Fibroblast of skin of back (primary cell): ENCODE measurements at regions not wholly inside any gene's neighbourhood (a gene's known extent, or its start where the extent isn't known, plus 50 kb on each side); places are given as distances from the start of the nearest gene placed in this dataset.
"Not testable (repeated sequence)": the region's sequence is repeated elsewhere in the genome, so short reads cannot be mapped to it uniquely, and the experiment has no call there.

Experiments used
- DNase-seq: peaks from one replicate; pipeline ENCODE4 v3.0.0-alpha.2; 2013

DNA sequence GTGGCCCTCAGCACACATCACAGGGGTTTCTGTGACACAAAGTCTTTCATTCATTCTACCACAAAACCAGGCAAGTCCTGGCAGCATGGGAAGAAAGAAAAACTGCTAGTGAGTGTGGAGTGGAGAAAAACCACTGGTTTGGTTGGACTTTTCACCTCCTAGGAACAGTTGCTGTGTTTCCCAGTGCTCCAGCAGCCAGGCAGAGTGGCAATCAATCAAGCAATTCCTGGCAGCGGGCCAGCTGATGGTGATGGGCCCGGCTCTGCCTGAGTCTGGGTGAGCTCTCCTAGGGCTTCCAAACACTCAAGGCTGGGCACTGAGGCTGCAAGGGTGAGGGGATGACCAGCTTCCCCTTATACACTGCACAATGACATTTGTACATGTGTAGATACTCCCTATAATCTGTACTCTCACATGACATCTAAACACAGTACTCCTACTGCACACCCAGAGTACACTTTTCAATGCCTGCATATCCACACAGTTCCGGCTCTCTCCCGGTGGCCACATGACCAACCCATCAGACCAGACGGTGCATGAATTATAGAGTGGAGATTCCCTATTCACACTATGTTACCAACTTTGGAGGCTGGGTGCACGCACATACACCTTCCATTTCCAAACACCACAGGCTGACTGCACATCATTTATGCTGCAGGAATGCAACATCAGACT is 156.6 kb downstream of the UNC5CL start:
- no peak for DNase-seq

DNA sequence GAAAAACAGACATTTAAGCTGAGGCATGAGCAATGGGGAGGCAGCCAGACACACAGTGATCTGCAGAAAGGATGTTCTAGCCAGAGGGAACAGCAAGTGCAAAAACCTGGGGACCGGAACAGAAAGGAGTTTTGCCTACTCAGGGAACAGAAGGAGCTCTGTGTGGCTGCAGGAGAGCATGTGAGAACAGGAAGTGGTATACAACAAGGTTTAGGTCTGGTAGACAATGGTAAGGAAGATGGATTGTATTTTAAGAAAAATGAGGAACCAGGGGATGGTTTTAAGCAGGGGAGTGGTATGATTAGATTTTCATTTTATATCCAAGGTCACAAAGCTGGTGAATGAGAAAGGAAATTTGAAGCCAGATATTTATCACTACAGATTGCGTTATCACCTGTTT is 157.5 kb downstream of the UNC5CL start:
- no peak for DNase-seq

DNA sequence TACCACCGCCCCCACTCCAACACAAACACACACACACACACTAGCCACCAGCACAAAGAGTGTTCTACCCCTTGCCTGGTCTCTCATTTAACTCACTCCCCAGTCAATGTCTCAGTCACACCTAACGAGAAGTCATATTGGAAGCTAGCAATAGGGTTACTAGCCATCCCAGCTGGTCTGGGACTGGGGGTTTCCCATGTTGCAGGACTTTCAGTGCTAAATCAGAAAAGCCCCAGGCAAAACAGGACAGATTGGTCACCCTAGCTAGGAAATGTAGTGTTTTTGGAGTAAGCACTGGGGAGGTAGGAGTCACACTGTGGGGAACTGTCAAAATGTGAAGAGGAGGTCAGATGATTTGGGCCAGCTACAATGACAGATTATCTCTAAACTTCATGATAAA is 158.1 kb downstream of the UNC5CL start:
- no peak for DNase-seq

DNA sequence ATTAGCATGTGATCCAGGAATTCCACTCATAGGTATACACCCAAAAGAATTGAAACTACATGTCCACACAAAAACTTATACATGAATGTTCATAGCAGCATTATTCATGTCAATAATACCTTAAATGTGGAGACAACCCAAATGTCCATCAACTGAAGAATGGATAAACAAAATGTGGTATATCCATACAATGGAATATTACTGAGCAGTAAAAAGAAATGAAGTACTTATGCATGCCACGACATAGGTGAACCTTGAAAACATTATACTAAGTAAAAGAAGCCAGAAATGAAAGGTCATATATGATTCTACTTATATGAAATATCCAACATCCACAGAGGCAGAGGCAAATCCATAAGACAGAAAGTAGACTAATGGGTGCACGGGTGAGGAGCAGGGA is 159.9 kb downstream of the UNC5CL start:
- DNase-seq: no peak

DNA sequence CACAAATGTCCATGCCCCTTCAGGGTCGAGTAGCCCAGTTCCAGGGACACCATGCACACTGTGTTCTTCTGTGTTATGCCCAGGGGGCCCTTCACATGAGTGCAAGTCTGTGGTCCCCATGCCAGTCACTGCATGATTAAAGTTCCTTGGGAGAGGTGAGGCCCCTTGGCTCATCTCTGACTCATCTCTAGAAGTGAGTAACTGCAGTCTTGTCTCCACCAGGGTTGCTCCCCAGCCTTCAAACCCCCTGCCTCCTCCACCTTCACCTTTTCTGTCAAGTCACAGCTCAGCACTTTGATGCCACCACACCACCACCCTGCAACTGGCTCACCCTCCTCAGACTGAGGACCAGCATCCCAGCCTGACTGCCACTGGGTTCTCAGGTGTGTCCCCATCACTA is 161.7 kb downstream of the UNC5CL start:
- peak; percentile 3 for DNase-seq

DNA sequence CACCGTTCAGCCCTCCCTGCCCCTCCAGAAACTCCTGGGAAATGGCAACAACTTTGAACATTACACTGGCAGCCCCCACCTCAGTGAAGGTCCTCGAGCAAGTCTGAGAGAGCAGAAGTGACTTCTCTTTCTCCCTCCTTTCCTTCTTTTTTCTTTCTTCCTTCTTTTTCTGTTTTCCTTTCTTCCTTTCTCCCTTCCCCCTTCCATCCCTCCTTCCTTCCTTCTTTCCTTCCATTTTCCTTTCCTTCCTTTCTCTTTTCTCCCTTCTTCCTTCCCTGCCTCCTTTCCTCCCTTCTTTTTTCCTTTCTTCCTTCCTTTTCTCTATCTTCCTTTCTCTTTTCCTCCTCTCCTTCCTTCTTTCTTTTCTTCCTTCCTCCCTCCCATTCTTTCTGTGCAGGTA is 162.7 kb downstream of the UNC5CL start:
- DNase-seq: no peak

DNA sequence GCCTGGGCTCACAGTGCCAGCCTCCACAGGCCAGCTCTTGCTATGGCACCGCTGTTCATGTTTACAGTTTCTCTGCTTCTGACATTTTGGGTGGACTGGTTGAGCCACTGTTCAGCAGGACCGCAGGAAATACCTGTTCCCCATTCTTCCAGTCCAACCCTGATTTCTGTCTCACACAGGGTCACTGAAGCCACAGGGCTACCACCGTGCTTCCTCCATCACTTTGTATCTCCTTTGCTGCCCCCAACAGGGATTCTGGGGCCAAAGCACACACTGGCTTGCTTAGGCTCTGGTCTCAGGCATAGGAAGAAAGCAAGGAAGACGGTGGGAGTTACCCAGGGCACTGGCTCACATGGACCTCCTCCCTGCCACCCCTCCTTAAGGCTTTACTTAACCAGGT is 164.5 kb downstream of the UNC5CL start:
- DNase-seq: no peak

DNA sequence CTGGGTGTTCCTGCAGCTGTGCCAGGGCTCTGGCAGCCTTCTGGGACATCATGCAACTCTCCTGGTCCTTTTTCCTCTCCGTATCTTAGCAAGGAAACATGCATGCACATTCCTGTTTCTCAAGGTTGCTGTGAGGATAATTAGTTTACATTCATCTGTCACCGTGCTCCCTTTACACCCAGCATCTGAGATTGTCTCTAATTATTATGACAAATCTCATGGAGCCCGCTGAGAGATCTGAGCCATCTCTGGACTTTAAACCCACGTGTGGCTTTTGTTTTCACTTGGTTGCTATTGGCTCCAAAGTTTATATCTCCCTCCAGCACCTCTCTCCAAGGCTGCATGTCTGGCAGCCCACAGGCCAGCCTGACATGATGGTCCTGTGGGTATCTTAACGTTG is 167.6 kb downstream of the UNC5CL start:
- no peak for DNase-seq

DNA sequence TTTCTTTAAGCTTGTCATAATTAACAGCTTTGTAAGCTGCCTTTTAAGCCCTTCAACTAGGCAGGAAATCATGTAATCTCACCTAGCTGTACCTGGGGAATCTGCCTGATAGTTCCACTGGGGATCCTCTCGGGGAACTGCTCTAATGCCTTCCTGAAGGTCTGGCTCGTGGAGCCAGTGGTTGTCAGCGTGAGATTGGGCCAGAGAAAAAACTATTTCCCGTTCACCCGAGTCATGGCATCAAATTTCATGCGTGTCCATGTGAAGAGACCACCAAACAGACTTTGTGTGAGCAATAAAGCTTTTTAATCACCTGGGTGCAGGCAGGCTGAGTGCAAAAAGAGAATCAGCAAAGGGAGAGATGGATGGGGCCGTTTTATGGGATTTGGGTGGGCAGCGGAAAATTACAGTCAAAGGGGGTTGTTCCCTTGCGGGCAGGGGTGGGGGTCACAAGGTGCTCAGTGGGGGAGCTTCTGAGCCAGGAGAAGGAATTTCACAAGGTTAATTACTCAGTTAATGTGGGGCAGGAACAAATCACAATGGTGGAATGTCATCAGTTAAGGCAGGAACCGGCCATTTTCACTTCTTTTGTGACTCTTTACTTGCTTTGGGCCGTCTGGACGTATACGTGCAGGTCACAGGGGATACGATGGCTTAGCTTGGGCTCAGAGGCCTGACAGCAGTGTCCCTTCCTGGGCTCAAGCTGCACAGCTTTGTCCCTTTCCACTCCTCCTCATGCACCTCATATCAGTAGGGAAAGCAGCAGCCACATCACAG is 170.7 kb downstream of the UNC5CL start:
- DNase-seq: not testable (repeated sequence)

DNA sequence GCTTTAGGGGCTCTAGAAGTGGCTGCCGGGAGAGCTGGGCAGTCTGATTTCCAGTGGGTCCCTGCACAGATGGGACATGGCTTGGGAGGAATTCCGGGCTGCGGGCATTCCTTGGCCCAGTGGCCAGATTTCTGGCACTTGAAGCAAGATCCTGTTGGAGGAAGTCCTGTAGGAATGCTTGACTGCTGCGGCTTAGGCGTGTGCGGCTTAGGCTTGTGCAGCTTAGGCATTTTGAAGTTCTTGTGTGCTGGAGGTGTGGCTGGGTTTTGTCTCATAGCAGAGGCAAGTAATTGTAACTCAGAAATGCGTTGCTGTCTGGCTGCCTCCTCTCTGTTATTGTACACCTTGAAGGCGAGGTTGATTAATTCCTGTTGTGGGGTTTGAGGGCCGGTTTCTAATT is 171.5 kb downstream of the UNC5CL start:
- not testable (repeated sequence) for DNase-seq

DNA sequence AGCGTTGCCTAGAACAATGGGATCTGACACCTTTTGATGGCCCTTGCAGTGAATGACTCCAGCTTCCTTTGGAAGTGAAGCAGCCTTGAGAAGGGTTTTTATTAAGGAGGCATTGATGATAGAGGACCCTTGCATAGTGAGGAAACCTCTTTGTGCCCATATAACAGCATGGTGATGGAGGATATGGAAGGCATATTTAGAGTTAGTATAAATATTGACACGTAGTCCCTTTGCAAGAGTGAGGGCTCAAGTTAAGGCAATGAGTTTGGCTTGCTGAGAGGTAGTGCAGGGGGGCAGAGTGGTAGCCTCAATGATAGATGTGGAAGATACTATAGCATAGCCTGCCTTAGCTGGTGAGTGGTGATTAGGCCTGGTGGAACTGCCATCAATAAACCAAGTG is 173.8 kb downstream of the UNC5CL start:
- DNase-seq: not testable (repeated sequence)

DNA sequence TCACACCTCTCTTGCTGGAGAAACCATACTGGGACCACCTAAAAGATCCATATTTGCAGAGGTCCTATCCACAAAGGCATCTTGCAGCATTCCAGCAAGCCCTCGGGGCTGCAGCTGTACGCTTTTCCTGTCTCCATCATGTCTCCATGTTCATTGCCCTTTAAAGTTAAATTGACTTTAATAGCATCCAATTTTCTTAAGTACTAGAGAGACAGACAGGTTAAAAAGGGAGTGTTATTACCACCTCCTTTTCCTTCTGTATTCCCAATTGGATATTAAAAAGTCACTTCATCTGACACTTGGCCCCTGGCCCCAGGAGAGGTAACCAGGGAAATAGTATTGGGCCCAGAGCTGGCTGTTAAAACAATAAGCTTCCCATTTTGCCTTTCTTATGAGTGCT is 178.6 kb downstream of the UNC5CL start:
- no peak for DNase-seq

DNA sequence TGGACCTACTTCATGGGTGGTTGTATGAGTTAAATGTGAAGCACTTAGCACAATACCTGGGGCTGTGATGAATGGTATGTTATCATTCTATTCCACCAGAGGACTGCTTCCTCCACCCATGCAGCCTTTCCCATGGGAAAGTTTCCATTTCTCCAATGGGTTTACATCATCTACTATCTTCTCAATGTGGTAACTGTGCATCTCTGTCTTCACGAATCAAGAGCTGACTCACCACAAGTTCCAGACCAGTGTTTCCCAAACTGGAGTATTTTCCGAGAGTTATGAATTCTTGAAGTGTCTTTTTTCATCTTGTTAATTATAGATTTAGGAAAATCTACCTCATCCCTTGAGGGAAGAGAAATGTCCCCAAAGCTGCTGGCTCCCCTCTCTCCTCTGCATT is 182.8 kb downstream of the UNC5CL start:
- DNase-seq: peak; percentile 48

DNA sequence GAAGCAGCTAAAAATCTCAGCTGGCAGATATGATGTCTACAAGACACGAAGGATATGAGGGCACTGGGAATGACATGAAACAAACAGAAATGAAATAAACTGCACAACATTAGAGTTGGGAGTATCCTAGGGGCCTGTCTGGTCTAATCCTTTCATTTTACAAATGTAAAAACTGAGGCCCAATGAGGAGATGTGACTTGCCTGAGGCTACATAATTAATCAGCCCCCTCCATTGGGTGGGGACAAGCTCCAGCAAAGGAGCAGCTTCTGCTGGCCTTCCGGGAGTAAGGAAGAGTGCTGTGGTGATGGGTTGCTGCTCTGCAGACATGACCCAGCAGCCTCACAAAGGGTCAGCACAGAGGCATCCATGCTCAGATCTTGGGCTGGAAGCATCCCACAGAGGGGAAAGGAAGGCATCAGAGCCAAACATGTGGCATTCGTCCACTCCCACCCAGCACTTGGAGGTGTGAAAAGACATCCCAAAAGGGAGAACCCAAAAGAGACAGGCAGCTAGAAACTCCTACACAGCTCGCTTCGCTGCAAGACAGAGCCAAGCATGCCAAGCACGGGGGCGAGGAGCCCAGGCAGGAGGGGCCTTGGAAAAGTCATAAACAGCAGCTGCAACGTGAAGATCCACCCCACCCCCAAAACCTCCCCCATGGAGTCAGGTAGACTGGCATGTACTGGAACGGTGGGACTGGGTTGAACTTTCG is 183.7 kb downstream of the UNC5CL start:
- DNase-seq: no peak

DNA sequence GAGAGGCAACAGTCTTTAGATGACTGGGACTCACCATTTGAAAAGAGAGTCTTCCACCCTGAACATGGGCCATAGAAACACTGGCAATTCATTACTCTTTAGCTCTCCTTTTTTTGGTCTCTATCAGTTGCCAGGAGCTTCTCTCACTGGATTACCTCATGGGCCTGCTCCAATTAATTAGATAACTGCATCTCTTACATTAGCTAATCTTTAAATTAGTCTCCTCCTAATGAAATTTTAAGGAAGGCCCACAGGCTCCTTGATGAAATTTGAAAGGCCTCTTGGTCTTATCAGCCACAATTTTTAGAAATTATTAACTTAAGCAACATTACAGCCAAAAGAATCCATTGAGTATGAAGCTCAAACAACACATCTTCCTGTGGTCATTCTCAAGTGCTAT is 184.4 kb downstream of the UNC5CL start:
- DNase-seq: no peak

DNA sequence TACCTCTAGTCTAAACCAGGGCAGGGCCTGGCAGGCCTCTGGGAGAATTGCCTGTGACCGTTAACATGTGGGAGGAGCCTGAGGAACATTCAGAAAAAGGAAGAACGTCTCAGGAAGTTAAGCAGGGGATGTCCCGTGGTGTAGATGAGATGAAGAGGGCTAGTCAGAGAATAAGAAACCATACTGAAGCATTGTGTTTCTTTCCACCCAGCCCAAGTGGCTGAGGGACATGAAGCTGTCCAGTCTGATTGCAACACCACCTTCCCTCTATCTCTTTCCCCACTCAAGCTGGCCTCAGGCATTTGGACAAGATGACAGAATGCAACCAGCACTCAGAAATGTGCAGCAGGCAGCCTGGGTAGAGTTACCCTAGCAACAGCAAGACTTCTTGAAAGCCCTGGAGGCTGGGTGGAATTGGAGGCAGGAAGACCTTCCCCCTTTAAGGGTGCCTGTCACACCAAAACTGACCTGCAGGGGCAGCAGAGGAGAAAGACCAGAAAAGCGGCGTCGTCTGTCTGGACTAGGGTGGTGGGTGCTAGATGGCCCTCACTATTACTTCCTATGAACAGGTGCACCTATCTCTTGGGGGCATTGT is 186.1 kb downstream of the UNC5CL start:
- DNase-seq: peak; percentile 2

DNA sequence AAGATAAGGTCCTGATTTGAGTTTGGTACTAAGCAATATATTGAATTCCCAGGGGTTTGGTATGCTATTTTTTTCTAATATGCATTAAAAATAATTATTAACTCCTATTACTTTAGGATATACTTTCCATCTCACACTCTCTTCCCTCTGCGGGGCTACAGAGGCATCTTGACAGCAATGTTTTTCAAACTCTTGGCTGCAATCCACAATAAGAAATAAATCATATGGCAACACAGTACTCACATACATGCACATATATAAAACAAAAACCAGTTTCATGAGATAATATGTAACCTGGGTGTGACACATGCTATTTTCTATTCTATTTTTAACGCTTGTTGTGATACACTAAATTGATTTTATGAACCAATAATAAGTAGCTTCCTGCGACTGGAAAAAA is 189.5 kb downstream of the UNC5CL start:
- no peak for DNase-seq

DNA sequence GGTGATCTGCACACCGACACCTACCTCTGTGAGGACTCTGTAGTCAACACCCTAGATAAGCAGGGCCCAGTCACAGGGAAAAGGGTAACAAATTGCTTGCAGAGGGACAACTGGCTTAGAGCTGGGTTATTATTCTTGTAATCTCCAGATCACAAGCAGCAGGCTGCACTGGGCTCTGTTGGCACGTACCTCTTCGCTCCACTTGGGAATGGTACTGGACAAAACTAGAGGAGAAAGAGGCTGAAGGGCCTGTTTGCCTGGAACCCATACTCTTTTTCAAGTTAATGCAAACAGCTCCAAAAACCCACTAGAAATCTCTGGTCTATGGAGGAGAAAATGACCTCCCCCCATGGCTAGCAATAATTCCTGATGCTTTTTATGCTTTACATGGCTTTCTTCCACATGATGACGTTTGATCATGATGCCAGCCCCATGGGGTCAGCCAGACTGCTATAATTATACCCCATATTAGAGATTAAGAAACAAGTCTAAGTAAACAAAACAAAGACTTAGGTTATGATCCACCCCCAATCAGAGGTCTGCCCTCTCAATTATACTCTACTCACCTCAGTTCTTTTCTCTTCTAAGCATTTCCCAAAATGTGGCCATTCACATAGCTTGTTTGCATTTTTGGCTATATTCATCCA is 190.0 kb downstream of the UNC5CL start:
- DNase-seq: no peak

DNA sequence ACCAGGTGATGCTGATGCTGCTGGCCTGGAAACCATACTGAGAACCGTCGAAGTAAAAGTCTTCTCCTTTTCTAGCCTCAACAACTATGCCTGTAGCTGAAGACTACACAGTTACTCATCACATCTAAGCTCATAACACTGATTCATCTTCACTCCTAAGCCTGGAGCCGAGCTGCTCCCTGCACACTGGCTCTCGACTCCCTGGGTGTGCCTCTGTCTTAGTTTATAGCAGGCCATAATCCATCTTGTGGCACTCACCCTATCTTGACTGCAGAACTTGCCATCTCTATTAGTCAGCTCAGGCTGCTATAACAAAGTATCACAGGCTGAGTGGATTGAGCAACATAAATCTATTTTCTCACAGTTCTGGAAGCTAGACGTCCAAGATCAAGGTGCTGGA is 191.0 kb downstream of the UNC5CL start:
- DNase-seq: peak; percentile 10

DNA sequence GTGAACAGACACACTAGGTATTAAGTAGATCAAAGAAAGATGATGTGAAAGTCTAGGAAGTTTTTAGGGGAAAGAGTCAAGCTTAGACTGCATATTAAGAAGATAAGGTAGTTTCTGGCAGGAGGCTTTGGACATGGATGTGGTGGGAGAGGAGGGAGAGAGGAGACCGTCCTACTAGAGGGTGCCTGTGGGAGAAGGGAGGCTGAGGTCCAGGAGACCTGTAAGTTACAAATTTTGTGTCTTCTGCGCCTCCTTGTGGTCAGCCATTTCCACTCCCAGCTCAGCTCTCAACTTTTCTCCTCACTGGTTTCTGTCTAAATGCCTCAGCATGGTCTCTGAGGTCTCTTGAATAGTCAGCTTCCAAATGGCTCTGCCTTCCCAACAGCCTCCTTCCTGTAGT is 193.5 kb downstream of the UNC5CL start:
- DNase-seq: peak; percentile 26

DNA sequence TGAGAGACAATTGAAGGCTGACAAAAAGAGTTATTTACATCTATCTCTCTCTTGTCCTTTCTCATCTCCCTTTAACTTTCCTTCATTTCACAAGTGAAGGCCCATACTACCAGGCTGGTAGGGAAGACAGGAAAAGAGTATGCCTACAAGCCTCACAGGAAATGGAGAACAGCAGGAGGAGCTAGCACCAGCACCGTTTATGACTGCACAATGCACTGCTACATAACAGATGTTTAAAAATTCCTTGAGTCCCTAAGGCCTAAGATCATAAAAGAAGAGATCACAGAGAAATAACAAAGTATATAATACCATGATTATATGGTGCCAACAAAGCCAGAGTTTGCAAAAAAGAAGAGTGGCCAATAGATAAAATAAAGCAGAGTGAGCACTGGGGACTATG is 194.8 kb downstream of the UNC5CL start:
- no peak for DNase-seq

DNA sequence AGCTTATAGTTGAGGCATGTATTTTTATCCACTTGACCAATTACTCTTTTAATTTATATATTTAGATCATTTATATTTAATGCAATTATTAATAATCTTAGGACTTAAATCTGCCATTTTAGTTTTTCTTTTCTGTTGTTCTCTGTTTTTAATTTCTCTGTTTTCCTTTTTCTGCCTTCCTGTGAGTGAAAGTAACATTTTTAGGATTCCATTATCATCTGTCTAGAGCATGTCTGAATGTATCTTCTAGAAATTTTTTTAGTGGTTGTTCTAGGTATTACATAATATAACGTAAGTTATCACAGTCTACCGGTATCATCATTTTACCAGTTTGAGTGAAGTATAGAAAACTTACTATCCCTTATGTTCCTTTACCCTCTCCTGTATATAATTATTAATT is 197.3 kb downstream of the UNC5CL start:
- no peak for DNase-seq

DNA sequence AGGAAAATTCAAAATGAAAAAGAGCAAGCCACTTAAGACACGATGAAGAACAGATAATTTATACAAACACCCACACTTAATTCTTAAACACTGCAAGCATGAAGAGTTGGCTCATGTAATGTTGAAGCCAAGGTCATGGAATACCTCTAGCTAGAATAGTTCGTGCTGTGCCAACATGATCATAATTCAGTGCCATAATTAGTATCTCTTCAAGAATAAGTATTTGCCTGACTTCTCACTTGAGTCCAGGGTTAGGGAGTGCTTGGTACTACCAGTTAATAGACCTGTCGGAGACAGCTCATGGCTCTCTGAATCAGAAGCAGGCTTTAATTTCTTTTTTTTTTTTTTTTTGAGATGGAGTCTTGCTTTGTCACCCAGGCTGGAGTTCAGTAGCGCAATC is 206.3 kb downstream of the UNC5CL start:
- no peak for DNase-seq
